Skin of body (tissue), 1 donor: ENCODE measurements at regions not wholly inside any gene's neighbourhood (a gene's known extent, or its start where the extent isn't known, plus 50 kb on each side); places are given as distances from the start of the nearest gene placed in this dataset.
"Not testable (repeated sequence)": the region's sequence is repeated elsewhere in the genome, so short reads cannot be mapped to it uniquely, and the experiment has no call there.

Experiments used
- DNase-seq: peaks from one replicate; lab custom pipeline; 2025; lab: John Stamatoyannopoulos, UW

DNA sequence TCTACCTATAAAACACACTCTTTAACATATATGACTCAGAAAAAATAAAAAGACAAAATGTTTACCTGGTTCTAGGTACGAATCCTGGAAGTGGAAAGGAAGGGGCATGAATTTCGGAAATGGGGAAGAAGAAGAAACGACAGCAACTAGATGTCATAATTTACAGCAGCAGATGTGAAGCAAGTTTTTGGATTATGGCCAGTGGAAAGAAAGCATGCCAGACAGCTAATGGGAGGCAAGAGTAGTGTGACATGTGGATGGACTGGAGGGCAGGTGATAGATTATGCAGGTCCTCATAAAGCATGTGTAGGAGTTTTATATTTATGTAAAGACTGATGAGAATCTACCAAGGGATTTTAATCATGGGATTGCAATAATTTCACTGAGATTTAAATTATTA is 279.0 kb upstream of the TACR3 start:
- no peak for DNase-seq

DNA sequence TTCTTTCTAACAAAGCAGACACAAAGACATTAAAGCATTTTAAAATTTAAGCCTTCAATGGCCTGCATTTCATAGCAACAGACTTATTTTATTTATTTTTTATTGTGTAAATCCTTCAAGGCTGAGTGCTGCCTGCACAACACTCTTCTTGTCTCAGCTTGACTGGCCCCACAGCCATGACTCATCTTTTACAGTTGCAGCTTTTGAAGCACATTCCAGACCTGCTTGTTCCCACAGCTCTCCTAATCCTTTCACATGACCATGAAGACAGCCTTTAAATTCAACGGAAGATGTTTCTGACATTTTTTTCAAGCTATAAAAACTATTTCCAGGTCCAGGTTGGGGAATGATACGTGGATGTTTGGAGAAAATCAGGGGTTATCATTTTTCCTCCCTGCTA is 276.9 kb upstream of the TACR3 start:
- peak; percentile 33 for DNase-seq

DNA sequence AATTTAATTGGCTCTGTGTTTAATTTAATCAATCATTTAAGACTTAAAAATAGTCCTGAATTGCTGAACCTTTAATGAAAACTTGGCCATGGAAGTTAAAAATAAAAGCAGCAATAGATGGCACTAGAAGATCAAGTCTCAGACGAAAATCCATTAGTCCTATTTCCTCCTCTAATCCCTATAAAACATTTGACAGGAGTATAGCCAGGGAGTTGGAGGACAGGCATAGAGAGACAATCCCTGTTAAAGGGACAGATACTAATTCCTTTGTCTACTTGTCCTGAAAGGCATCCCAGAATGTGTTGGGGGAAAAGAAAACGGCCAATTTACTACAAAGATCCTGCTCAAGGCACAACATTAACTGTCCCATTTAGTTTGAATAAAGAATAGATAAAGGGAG is 276.3 kb upstream of the TACR3 start:
- no peak for DNase-seq

DNA sequence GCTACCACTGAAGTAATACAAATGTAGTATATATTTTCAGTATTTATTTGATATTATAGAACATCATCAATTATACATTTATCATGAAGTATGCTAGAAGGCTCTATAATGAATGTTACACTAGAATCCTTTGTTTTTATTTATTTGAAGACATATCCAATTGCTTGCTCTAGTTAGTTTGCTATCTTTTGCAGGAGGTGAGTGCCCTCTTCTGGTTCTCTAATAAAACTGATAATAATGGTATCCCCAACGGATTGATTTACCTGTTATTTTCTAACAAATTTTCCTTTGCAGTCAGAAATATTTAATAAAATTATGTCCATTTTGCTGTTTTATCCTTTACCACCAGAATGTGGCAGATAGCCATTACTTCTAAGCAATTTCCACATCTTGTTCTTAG is 274.3 kb upstream of the TACR3 start:
- no peak for DNase-seq

DNA sequence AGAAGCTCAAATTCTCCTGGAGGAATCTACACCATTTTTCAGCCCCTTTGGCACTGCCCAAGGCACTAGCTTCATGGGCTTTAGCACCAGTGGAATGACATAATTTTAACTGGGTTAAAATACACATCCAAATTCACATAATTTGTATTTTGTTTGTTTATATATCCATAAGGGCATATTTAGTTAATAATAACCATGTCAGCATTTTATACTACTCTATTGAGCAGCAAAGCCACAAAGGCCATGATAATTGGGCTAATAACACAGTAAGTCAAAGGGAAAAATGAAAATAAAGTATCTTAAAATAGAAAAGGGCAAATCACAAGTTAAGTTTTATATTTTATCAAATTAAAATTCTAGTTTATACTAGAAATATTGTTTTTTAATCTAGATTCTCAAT is 262.7 kb upstream of the TACR3 start:
- no peak for DNase-seq

DNA sequence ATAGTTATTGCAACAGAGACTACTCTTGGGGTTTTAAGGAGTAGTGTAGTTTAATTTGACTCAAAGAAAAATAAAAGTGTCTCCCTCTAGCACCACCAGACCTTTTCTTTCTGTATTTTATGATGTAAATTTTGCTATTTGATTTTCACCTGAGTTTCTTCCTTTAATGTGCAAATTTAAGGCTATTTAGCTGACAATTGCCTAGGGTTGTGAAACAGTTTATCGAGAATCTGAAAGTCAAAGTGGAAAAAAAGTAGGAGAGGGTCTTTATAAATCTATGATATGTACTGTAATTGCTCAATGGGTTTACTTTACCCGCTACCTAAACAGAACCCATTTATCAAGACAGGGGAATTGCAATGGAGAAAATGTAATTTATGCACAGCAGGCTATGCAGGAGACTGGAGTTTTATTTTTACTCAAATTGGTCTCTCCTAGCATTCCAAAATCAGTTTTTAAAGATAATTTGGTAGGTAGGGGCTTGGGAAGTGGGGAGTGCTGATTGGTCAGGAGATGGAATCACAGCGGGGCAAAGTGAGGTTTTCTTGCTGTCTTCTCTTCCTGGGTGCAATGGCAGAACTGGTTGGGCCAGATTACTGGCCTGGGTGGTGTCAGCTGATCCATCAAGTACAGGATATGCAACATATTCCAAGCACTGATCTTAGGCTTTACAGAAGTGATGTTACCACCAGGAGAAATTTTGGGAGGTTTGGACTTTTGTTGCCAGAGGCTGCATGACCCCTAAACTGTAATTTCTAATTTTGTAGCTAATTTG is 228.6 kb upstream of the TACR3 start:
- no peak for DNase-seq

DNA sequence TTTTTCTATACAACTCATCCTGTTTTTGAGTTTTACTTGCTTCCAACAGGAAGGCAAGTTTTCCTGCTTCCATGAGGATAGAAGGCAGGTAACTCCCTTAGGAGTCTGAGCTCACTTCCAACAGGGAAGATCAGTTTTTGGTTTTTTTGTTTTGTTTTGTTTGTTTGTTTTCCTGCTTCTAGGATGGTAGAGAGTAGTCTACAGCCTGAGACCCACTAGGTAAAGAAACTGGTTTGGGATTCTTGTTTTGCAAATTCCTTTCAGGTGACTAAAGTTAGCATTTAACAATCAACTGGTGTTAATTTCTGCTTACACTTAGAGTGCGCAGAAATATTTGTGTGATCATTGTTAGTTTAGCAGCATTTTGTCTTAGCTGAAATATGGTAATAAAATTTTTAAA is 227.8 kb upstream of the TACR3 start:
- no peak for DNase-seq

DNA sequence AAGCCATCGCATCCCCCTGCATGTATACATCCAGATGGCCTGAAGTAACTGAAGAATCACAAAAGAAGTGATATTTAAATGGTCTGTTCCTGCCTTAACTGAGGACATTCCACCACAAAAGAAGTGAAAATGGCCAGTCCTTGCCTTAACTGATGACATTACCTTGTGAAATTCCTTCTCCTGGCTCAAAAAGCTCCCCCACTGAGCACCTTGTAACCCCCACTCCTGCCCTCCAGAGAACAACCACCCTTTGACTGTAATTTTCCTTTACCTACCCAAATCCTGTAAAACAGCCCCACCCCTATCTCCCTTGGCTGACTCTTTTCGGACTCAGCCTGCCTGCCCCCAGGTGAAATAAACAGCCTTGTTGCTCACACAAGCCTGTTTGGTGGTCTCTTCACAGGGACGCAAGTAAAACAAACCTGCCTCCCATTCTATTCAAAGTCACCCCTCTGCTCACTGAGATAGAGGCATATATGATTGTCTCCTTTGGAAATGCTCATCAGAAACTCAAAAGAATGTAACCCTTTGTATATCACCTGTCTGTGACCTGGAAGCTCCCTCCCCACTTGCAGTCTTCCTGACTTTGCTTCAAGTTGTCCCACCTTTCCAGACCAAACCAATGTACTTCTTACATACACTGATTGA is 227.0 kb upstream of the TACR3 start:
- not testable (repeated sequence) for DNase-seq

DNA sequence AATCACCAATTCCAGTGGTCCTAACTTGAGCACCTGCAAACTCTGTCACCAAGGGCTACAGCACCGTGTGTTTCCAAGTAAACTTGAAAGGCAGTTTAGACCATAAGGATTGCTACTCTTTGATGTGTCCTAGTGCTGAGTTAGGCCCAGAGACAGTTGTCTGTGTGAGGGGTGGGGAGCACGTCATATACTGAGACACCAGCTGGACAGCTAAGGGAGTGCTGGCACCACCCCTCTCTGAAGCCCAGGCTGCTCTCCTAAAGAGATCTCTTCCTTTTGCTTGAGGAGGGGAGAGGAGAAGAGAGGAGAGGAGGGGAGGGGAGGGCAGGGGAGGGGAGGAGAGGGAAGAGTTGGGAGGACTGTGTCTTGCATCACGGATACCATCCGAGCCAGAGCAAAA is 218.7 kb upstream of the TACR3 start:
- DNase-seq = no peak

DNA sequence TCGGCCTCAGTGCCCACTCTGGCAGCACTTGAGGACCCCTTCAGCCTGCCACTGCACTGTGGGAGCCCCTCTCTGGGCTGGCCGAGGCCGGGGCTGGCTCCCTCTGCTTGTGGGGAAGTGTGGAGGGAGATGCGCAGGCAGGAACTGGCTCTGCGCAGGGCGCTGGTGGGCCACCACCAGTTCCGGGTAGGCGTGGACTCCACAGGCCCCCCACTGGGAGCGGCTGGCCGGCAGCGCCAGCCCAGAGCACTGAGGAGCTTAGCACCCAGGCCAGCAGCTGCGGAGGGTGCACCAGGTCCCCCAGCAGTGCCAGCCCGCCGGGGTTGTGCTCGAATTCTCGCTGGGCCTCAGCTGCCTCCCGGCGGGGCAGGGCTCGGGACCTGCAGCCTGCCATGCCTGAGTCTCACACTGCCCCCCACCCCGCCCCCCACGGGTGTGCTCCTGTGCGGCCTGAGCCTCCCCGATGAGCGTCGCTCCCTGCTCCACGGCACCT is 216.9 kb upstream of the TACR3 start:
- DNase-seq = no peak

DNA sequence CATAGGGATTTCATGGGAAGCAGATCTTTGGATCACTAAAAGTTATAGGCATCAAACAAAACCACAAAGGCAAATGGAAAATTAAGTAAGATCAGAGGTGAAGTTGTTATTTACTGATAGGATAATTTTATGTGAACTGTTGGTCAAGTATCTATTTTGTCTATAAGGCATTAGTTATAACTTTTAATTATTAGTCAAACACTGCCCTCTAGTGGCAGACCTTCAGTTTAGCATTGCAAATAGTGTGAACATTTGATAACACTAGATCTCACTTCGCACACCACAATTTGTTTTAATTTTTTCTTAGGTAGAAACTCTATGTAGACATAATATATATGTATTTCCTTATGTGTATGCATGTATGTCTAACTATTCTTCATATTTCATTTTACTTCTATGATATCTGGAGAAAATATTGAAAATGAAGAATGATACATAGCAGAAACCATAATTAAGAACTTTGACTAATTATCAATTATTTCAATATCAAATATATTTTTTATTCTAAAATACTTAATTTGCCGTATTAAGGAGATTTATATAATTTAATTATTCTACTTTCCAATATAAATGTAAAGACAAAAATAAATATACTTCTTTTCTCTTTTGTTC is 214.5 kb upstream of the TACR3 start:
- peak; percentile 3 for DNase-seq

DNA sequence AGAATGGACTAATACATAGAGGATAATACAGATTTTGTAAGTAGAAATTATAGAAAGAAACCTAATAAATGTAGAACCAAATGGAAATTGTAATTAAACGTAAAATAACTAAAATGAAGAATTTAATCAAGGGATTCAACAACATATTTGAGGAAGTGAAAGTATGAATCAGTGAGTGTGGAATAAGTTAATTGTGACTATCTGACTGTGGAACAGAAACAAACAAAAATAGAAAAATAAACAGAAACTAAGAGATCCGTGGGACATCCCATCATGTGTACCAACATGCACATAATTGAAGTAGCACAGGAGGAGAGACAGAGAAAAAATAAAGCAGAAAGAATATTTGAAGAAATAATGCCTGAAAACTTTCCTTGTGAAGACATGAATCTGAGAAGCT is 208.6 kb upstream of the TACR3 start:
- no peak for DNase-seq

DNA sequence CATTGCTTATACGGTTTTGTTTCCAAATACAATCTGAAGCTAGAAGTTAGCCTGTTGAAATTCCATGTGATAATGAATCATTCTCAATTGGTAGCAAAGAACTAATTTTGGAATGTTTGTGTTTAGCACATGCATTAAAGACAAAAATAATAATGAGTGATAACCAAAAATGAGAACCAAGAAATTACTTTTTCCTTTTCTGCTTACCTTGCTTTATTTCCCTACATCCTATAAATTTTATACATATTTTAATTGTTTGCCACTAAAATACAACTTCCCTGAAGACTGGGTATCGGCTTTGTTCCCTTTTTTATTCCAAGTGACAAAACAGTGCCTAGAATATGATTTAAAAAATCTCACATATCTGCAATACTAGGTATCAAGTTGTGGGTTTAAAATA is 203.8 kb upstream of the TACR3 start:
- DNase-seq = no peak

DNA sequence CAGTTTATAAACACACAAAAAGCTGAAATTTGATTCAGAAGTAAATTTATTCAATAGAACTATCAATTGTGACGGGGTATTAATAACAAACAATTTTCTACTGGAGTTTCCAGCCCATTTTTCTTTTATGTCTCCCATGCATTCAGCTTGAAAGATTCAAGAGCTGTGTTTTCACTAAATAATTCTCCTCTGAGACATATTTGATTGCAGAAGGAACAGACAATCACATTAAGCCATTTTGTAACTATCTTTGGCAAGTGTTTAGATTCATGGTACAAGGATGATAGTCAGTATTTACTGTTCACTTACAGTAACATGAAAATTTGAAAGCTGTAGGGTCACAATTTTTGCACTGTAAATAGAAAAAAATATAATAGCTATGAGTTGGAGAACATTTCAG is 198.4 kb upstream of the TACR3 start:
- no peak for DNase-seq

DNA sequence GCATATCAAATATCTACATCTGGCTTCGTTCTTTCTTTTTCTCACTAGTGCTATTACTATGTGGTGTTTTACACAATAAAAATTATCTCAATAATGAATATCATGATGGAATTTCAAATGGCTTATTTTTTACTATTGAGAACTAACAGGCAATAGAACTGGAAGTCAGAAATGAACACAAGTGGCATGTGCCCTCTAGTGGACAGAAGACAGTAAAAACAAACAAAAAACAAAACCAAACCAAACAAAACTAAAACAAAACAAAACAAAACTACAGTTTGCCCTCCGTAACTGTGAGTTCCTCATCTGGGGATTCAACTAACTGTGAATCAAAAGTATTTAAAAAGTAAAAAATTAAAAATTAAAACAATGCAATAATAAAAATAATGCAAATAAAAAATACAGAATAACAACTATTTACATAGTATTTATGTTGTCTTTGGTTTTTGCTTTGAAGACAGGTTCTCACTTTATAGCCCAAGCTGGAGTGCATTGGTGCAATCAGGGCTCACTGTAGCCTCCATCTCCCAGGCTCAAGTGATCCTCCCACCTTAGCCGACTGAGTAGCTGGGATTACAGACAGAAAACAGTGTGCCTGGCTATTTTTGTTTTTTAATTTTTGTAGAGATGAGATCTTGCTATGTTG is 195.6 kb upstream of the TACR3 start:
- DNase-seq = no peak

DNA sequence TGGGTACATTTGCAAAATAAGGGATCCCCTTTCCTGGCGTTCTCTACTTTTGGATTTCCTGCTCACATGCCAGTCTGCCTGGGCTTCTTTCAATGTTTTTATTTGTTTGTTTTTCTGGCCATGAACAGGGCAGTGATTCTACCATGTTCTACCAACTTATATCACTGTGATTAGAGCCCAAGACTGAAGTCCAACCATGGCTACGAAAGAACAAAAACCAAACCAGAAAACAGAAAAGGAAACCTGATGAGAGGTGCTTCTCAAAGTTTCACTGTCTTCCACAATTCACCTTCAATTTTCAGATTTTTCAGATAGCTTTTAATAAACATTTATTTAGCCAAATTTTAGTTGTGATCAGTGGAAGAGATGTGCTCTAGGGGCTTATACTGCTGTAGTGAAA is 187.6 kb upstream of the TACR3 start:
- no peak for DNase-seq

DNA sequence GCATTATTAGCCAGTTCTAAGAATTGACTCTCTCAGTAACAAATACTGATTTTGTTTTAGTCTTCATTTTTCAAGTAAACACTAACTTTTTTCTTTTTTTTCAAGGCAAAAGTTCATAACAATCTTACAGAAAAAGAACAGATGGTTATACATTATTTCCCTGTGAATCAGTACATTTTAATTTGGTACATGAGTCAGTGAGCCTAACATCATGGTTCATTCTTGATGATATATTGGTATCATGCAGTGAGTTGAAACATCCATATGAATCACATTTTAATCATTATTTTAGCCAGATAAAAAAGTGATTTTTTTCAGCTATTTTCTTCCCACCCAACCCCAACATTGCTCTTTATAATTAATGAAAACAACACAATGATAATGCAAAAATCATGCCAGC is 184.3 kb upstream of the TACR3 start:
- DNase-seq = no peak

DNA sequence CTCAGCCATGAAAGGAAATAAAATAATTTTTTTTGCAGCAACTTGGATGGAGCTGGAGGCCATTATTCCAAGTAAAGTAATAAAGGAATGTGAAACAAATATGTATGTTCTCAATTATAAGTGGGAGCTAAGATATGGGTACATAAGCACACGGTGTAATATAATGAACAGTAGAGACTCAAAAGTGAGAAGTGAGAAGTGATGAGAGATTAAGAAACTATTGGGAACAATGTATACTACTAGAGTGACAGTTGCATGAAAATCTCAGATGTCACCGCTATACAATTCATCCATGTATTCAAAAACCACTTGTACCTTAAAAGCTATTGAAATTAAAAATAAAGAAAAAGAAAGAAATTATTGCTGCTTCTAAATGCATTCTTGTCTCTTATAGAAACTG is 182.9 kb upstream of the TACR3 start:
- DNase-seq = no peak

DNA sequence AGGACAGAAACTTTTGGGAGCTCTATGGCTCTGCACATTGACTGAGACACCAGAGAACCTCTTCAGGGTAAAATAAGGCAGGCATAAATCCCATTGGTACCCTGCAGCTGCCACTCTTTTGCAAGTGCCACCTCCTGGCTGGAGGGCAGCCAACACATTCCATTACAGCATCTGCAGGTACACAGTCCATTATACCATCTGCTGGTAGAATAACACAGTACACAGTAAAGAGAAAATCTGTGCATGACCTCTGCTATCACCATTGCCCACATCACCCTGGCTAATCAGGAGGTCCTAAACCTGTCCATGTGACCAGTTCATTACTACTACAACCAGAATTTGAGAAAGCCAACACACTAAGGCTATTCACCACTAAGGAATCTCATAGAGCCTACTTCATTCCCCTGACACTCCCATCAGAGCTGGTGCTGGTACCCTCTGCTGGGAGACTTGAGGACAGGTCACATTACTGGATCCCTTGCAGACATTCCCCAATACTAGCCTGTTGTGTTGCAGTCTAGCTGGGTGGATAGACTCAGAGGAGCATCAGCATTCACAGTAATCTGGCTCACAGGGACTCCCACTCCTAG is 176.2 kb upstream of the TACR3 start:
- no peak for DNase-seq

DNA sequence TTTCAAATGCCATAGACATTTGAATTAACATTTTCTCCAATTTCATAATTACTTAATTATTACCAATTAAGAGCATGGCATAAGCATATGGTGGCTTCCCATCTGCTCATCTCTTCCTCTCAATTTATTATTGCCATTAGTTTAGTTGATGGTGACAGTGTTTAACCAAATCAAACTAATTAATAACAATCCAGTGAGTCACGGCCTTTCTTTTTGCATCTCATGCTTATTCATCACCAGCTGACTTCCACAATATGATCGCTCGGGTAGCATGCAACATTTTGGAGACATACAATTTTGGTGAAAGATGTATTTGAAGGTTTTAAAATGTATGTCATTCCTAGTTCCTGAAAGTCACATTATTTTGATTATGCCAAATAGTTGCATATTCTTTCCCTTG is 172.8 kb upstream of the TACR3 start:
- no peak for DNase-seq

DNA sequence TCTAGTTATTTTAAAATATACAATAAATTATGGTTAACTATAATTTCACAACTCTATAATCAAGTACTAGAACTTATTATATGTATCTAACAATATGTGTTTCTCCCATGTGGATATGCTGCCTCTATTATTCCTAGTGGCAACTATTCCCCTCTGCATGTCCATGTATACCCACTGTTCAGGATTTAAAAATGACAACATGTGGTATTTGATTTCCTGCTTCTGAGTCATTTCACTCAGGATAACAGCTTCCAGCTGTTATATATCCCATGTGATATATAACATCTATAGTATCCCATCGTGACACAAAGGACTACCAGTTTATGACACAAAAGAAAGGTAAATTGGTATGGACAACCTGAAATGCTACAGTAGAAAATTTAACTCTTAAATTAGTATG is 167.4 kb upstream of the TACR3 start:
- no peak for DNase-seq

DNA sequence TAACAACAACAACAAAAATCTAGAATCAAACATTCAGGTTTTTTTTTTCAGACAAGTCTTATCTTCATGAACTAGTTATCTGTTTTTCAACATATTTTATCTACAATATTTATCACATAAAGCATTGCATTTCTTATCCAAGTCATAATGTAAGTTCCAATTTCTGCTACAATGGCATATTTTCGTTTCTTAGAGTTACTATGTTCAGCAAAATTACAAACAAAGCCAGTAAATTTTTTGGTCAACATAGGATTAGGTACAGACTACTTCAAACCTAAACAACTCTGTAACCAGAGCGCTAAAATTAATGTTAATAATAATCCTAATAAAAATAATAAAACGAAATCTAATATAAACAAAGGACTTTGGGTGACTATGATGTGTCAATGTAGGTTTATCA is 165.4 kb upstream of the TACR3 start:
- DNase-seq = no peak
